ENCODE measurements at regions not wholly inside any gene's neighbourhood (a gene's known extent, or its start where the extent isn't known, plus 50 kb on each side); places are given as distances from the start of the nearest gene placed in this dataset.

GRCh38 chr4:141905751-141906150 is 269.4 kb downstream of the IL15 start (continued):
- TF ChIP-seq AR (CRISPR knock-in tag; IDR thresholded peaks at IDR 0.05) (no peak), ATF6 (CRISPR knock-in tag; IDR thresholded peaks at IDR 0.05) (no peak), CBFB (CRISPR knock-in tag; IDR thresholded peaks at IDR 0.05; ENCODE audit: low read depth) (no peak), ZNF121 (CRISPR knock-in tag; IDR thresholded peaks at IDR 0.05) (no peak)

- no peaks in the 10 kb centered on the region for H3K27me3 Mint-ChIP-seq (ENCODE audit: low read depth)
- DNase-seq (ENCODE audit: low spot score) (no peak), ATAC-seq (no peak)
- H3K4me3 Mint-ChIP-seq = no peak overlapping the region
- no peak overlapping the region for H3K27ac Mint-ChIP-seq
- no peaks in the 10 kb centered on the region for H3K4me1 Mint-ChIP-seq
- no peaks in the 10 kb centered on the region for H3K9me3 Mint-ChIP-seq
- no peaks in the 10 kb centered on the region for H3K36me3 Mint-ChIP-seq
- ChIA-PET CTCF (no interaction called here), POLR2A (no interaction called here)
- TF ChIP-seq ARID4B (CRISPR knock-in tag; IDR thresholded peaks at IDR 0.05; ENCODE audit: borderline replicate concordance) (no peak), FOXP4 (CRISPR knock-in tag; IDR thresholded peaks at IDR 0.05) (no peak), HMGXB4 (CRISPR knock-in tag; IDR thresholded peaks at IDR 0.05) (no peak), PREB (CRISPR knock-in tag; IDR thresholded peaks at IDR 0.05; ENCODE audit: borderline replicate concordance) (no peak), E2F5 (CRISPR knock-in tag; IDR thresholded peaks at IDR 0.05) (no peak), ZMAT4 (CRISPR knock-in tag; IDR thresholded peaks at IDR 0.05) (no peak), E2F1 (CRISPR knock-in tag; IDR thresholded peaks at IDR 0.05) (no peak), ZNF121 (CRISPR knock-in tag; IDR thresholded peaks at IDR 0.05) (no peak), NFATC4 (CRISPR knock-in tag; IDR thresholded peaks at IDR 0.05) (no peak), PRDM15 (CRISPR knock-in tag; IDR thresholded peaks at IDR 0.05) (no peak), NFE2L1 (CRISPR knock-in tag; IDR thresholded peaks at IDR 0.05) (no peak)
Measured at GRCh38 chr4:141909541-141909940, 273.2 kb downstream of the IL15 start.
